Calu3 (cell line): ENCODE measurements at regions not wholly inside any gene's neighbourhood (a gene's known extent, or its start where the extent isn't known, plus 50 kb on each side); places are given as distances from the start of the nearest gene placed in this dataset.
"Not testable (repeated sequence)": the region's sequence is repeated elsewhere in the genome, so short reads cannot be mapped to it uniquely, and the experiment has no call there.

Source experiments
- BruUV-seq: library from RNA; stranded (reverse); fragments of 400-500 nt; replicated peaks from 2 replicates; lab custom pipeline; 2021; lab: Mats Ljungman, UMichigan
- CTCF ChIA-PET: fragments of 300-600 bp; sonication (Branson Sonifier 250); formaldehyde crosslinking; loops from one replicate; lab custom pipeline; 2022; ENCODE audit warnings: antibody characterized with exemption; lab: Charles Lee
- DNase-seq: peaks from one replicate; pipeline ENCODE4 v3.0.0; 2022
- H3K27ac Mint-ChIP-seq: one replicate; pipeline ENCODE4 v1.8.0; 2022; ENCODE audit warnings: mixed read lengths; ENCODE audit not compliant: unreplicated experiment
- H3K27me3 Mint-ChIP-seq: one replicate; pipeline ENCODE4 v1.8.0; 2022; ENCODE audit warnings: mixed read lengths; ENCODE audit not compliant: unreplicated experiment
- H3K36me3 Mint-ChIP-seq: one replicate; pipeline ENCODE4 v1.8.0; 2022; ENCODE audit warnings: mild to moderate bottlenecking, moderate library complexity, mixed read lengths; ENCODE audit not compliant: insufficient read depth, unreplicated experiment
- H3K4me1 Mint-ChIP-seq: one replicate; pipeline ENCODE4 v1.8.0; 2022; ENCODE audit warnings: mild to moderate bottlenecking, low read depth, mixed read lengths; ENCODE audit not compliant: unreplicated experiment
- H3K4me3 Mint-ChIP-seq: one replicate; pipeline ENCODE4 v1.8.0; 2022; ENCODE audit warnings: mild to moderate bottlenecking, low read depth, moderate library complexity, mixed read lengths; ENCODE audit not compliant: unreplicated experiment
- H3K9me3 Mint-ChIP-seq: one replicate; pipeline ENCODE4 v1.8.0; 2022; ENCODE audit warnings: low read depth, mixed read lengths; ENCODE audit not compliant: unreplicated experiment
- CTCF ChIP-seq: fragments of 200-600 bp; IDR thresholded peaks from one replicate; pipeline ENCODE4 v1.8.0; 2022; ENCODE audit warnings: antibody characterized with exemption; ENCODE audit not compliant: unreplicated experiment
- intact Hi-C: fragments of 100-400 bp; cut with micrococcal nuclease; formaldehyde crosslinking; loops from one replicate; pipeline ENCODE4 v1.10.0; 2022; ENCODE audit not compliant: unreplicated experiment

- no peak overlapping the region for H3K4me3 Mint-ChIP-seq
- intact Hi-C loops = no loop called here
- peaks cover 23% of the 10 kb centered on the region for H3K9me3 Mint-ChIP-seq
- no TSS peak for BruUV-seq
- H3K4me1 Mint-ChIP-seq = no peaks in the 10 kb centered on the region
- CTCF ChIA-PET = no interaction called here
- H3K27ac Mint-ChIP-seq = no peak overlapping the region
- TF ChIP-seq CTCF = no peak
- DNase-seq = no peak
- no peaks in the 10 kb centered on the region for H3K36me3 Mint-ChIP-seq
- H3K27me3 Mint-ChIP-seq = no peaks in the 10 kb centered on the region
Observed at GRCh38 chr2:126288362-126288761, 367.6 kb upstream of the GYPC start.

- BruUV-seq, DNase-seq, intact Hi-C loops, H3K27ac Mint-ChIP-seq, H3K36me3 Mint-ChIP-seq, H3K27me3 Mint-ChIP-seq, CTCF ChIA-PET, H3K4me1 Mint-ChIP-seq, H3K4me3 Mint-ChIP-seq: not testable (repeated sequence)
- H3K9me3 Mint-ChIP-seq = peaks cover 17% of the 10 kb centered on the region
Observed at GRCh38 chr2:126293962-126294361, 362.0 kb upstream of the GYPC start.

GRCh38 chr2:126299469-126299976 lies 356.4 kb upstream of the GYPC start:
- no peak for DNase-seq
- H3K27ac Mint-ChIP-seq = no peak overlapping the region
- BruUV-seq = no TSS peak
- peaks cover 6% of the 10 kb centered on the region for H3K9me3 Mint-ChIP-seq
- no peaks in the 10 kb centered on the region for H3K27me3 Mint-ChIP-seq
- no peaks in the 10 kb centered on the region for H3K36me3 Mint-ChIP-seq
- H3K4me1 Mint-ChIP-seq = no peaks in the 10 kb centered on the region
- no peak for TF ChIP-seq CTCF
- H3K4me3 Mint-ChIP-seq = no peak overlapping the region
- CTCF ChIA-PET = no interaction called here
- intact Hi-C loops = no loop called here

- Mint-ChIP-seq H3K27ac (no peak overlapping the region), H3K4me1 (no peaks in the 10 kb centered on the region), H3K9me3 (peaks cover 6% of the 10 kb centered on the region), H3K27me3 (no peaks in the 10 kb centered on the region), H3K4me3 (no peak overlapping the region), H3K36me3 (no peaks in the 10 kb centered on the region)
- BruUV-seq = no TSS peak
- intact Hi-C loops = no loop called here
- CTCF ChIA-PET = no interaction called here
- TF ChIP-seq CTCF = no peak
- DNase-seq = no peak
Observed at GRCh38 chr2:126300348-126300747, 355.6 kb upstream of the GYPC start.

GRCh38 chr2:126302043-126302442 lies 353.9 kb upstream of the GYPC start:
- H3K4me3 Mint-ChIP-seq = no peak overlapping the region
- peaks cover 6% of the 10 kb centered on the region for H3K9me3 Mint-ChIP-seq
- H3K36me3 Mint-ChIP-seq = no peaks in the 10 kb centered on the region
- no peaks in the 10 kb centered on the region for H3K4me1 Mint-ChIP-seq
- H3K27me3 Mint-ChIP-seq = no peaks in the 10 kb centered on the region
- CTCF ChIA-PET = no interaction called here
- intact Hi-C loops = no loop called here
- no peak for DNase-seq
- BruUV-seq = no TSS peak
- no peak for TF ChIP-seq CTCF
- H3K27ac Mint-ChIP-seq = no peak overlapping the region
